ENCODE measurements at regions not wholly inside any gene's neighbourhood (a gene's known extent, or its start where the extent isn't known, plus 50 kb on each side); places are given as distances from the start of the nearest gene placed in this dataset.

GRCh38 chr13:108031865-108032264, 183.5 kb downstream of the LIG4 start:
- H3K27me3 ChIP-seq, result no peaks in the 10 kb centered on the region
- TF ChIP-seq EP300 (IDR thresholded peaks at IDR 0.05) (no peak), POLR2A (IDR thresholded peaks at IDR 0.05) (no peak), CTCF (IDR thresholded peaks at IDR 0.05) (no peak), POLR2AphosphoS5 (IDR thresholded peaks at IDR 0.05) (no peak)
- H3K4me3 ChIP-seq, result no peak overlapping the region
- H3K27ac ChIP-seq, result no peak overlapping the region
- no peaks in the 10 kb centered on the region for H3K9me3 ChIP-seq
- no peaks in the 10 kb centered on the region for H3K36me3 ChIP-seq
- no peaks in the 10 kb centered on the region for H3K4me1 ChIP-seq
- 67% methylated on average over 5 of the region's 5 CpGs for WGBS
- DNase-seq (ENCODE audit: low spot score in 2 of 2), result no peak

DNA sequence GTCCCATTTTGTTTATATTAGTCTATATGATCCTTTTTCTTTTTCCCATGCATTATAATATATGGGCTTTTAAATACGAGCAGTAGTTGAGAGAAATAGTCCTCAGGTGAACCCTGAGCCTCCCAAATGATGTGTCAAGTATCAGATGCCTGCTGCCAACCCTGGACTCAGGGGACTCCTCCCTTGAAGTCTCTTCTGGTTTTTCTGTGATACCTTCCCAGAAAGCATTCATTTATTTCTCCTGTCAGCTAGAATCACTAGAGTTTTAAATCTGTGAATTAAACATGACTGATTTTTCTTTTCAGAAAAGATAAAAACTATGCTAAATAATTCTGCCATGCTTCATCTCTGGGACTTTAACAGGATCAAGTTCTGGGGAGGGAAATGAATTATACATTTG, 184.6 kb downstream of the LIG4 start:
- no peak for TF ChIP-seq POLR2AphosphoS5 (IDR thresholded peaks at IDR 0.05)
- TF ChIP-seq EP300 (IDR thresholded peaks at IDR 0.05), result no peak
- TF ChIP-seq POLR2A (IDR thresholded peaks at IDR 0.05), result no peak
- TF ChIP-seq CTCF (IDR thresholded peaks at IDR 0.05), result no peak
- Histone ChIP-seq H3K27ac (no peak overlapping the region), H3K27me3 (no peaks in the 10 kb centered on the region), H3K4me3 (no peak overlapping the region), H3K36me3 (no peaks in the 10 kb centered on the region), H3K4me1 (no peaks in the 10 kb centered on the region), H3K9me3 (no peaks in the 10 kb centered on the region)
- DNase-seq (ENCODE audit: low spot score in 2 of 2), result no peak
- WGBS, result 29% methylated on average over 1 of the region's 1 CpG

DNA sequence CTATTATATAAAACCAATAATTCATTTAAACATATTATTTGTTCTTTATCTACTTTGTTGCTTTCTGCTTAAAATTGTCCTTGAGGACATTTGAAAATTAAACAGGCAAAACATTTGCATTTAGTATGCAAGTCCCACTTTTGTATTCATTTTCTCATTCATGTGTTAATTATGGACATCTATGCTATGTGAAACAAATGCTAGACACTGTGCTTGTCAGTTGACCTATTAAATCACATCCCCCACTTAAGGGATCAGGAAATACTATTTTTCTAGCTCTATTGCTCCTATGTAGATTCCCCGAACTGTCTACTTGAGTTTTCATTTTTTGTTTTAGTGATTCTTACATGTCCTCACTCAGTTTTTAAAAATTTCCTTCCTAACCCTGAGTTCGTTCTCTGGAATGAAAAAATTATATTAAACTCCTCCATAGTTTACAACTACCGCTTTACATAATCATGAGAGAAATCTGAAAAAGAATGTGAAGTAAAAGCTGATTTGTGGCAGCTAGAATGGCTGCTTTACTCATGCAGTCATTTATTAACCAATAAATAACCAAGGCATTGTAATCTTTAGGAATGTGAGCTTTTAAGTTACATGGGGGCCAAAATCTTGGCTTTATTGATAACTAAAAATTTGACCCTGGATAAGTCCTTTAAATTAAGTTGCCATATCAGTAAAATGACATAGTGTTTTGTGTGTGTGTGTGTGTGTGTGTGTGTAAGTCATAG, 188.5 kb downstream of the LIG4 start:
- Histone ChIP-seq H3K36me3 (no peaks in the 10 kb centered on the region), H3K4me1 (no peaks in the 10 kb centered on the region), H3K27ac (no peak overlapping the region), H3K9me3 (no peaks in the 10 kb centered on the region), H3K4me3 (no peak overlapping the region), H3K27me3 (no peaks in the 10 kb centered on the region)
- no peak for TF ChIP-seq POLR2A (IDR thresholded peaks at IDR 0.05)
- TF ChIP-seq POLR2AphosphoS5 (IDR thresholded peaks at IDR 0.05), result no peak
- no peak for TF ChIP-seq CTCF (IDR thresholded peaks at IDR 0.05)
- TF ChIP-seq EP300 (IDR thresholded peaks at IDR 0.05), result no peak
- WGBS, result 56% methylated on average over 3 of the region's 3 CpGs
- no peak for DNase-seq (ENCODE audit: low spot score in 2 of 2)

- WGBS, result 59% methylated on average over 4 of the region's 4 CpGs
- Histone ChIP-seq H3K4me3 (no peak overlapping the region), H3K9me3 (peaks cover 9% of the 10 kb centered on the region), H3K27me3 (no peaks in the 10 kb centered on the region), H3K36me3 (no peaks in the 10 kb centered on the region), H3K27ac (no peak overlapping the region), H3K4me1 (no peaks in the 10 kb centered on the region)
- no peak for DNase-seq (ENCODE audit: low spot score in 2 of 2)
- TF ChIP-seq EP300 (IDR thresholded peaks at IDR 0.05), result no peak
- TF ChIP-seq POLR2AphosphoS5 (IDR thresholded peaks at IDR 0.05), result no peak
- no peak for TF ChIP-seq CTCF (IDR thresholded peaks at IDR 0.05)
- no peak for TF ChIP-seq POLR2A (IDR thresholded peaks at IDR 0.05)
Observed at GRCh38 chr13:108020027-108020426, 195.3 kb downstream of the LIG4 start.

- H3K4me1 ChIP-seq, result no peaks in the 10 kb centered on the region
- no peak for TF ChIP-seq POLR2A (IDR thresholded peaks at IDR 0.05)
- no peak for TF ChIP-seq CTCF (IDR thresholded peaks at IDR 0.05)
- TF ChIP-seq EP300 (IDR thresholded peaks at IDR 0.05), result no peak
- TF ChIP-seq POLR2AphosphoS5 (IDR thresholded peaks at IDR 0.05), result no peak
- DNase-seq (ENCODE audit: low spot score in 2 of 2), result no peak
- H3K27me3 ChIP-seq, result no peaks in the 10 kb centered on the region
- no peak overlapping the region for H3K27ac ChIP-seq
- no peaks in the 10 kb centered on the region for H3K36me3 ChIP-seq
- H3K9me3 ChIP-seq, result peaks cover 9% of the 10 kb centered on the region
- WGBS, result 81% methylated on average over 2 of the region's 2 CpGs
- no peak overlapping the region for H3K4me3 ChIP-seq
Observed at GRCh38 chr13:108018371-108018870, 196.9 kb downstream of the LIG4 start.
